Right atrium auricular region (tissue), 2 donors: ENCODE measurements at regions not wholly inside any gene's neighbourhood (a gene's known extent, or its start where the extent isn't known, plus 50 kb on each side); places are given as distances from the start of the nearest gene placed in this dataset.

Experiments
- DNase-seq: peaks from one replicate; pipeline ENCODE4 v3.0.0-alpha.2; 2019; ENCODE audit warnings: low spot score
- H3K27ac ChIP-seq, 2 donors: fragments of 200-600 bp; sonication (generic); 1 replicate in 1 of 2; 2 replicates in 1 of 2; pipeline ENCODE4 v1.5.1; 2016 to 2019
- H3K27me3 ChIP-seq, 2 donors: fragments of 200-600 bp; sonication (generic); one replicate each; pipeline versions ENCODE4 v1.5.1 to v1.6.0; 2017 to 2019
- H3K36me3 ChIP-seq: fragments of 200-600 bp; sonication (generic); one replicate; pipeline ENCODE4 v1.5.1; 2016
- H3K4me1 ChIP-seq, 2 donors: fragments of 200-600 bp; sonication (generic); one replicate each; pipeline versions ENCODE4 v1.5.1 to v1.6.0; 2017 to 2019
- H3K4me3 ChIP-seq, 2 donors: fragments of 200-600 bp; sonication (generic); 1 replicate in 1 of 2; 2 replicates in 1 of 2; pipeline ENCODE4 v1.5.1; 2017 to 2019; ENCODE audit warnings: mild to moderate bottlenecking in 1 of 2, moderate library complexity in 1 of 2
- H3K9me3 ChIP-seq, 2 donors: fragments of 200-600 bp; sonication (generic); one replicate each; pipeline ENCODE4 v1.5.1; 2019
- TF ChIP-seq, protein P1 (sequence below), 2 donors: fragments of 200-600 bp; sonication (generic); IDR thresholded peaks; one replicate each; pipeline ENCODE4 v1.5.1; 2019; ENCODE audit warnings: antibody characterized with exemption in 2 of 2

DNA sequence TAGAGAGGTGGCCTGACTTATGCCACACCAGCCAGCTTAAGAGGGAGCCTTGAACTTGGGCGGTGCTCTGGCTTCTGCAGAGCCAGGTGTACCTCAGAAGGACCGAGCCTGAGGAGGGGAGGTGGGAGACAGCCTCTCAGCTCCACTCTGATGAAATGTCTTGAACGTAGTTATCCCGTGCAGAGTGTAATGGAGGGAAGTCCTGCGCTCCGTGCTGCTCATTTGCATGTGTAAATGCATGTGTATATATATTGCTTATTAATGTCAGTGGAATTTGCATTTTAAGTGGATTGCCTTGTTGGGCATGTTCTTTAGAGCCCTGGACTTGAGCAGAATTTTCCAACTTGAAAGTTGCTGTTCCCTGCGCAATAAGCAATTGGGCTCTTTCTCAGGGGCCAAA, 264.9 kb upstream of the SDK2 start:
- Histone ChIP-seq H3K27me3 (no peaks in the 10 kb centered on the region), H3K4me1 (no peaks in the 10 kb centered on the region)
- TF ChIP-seq, protein P1, sequence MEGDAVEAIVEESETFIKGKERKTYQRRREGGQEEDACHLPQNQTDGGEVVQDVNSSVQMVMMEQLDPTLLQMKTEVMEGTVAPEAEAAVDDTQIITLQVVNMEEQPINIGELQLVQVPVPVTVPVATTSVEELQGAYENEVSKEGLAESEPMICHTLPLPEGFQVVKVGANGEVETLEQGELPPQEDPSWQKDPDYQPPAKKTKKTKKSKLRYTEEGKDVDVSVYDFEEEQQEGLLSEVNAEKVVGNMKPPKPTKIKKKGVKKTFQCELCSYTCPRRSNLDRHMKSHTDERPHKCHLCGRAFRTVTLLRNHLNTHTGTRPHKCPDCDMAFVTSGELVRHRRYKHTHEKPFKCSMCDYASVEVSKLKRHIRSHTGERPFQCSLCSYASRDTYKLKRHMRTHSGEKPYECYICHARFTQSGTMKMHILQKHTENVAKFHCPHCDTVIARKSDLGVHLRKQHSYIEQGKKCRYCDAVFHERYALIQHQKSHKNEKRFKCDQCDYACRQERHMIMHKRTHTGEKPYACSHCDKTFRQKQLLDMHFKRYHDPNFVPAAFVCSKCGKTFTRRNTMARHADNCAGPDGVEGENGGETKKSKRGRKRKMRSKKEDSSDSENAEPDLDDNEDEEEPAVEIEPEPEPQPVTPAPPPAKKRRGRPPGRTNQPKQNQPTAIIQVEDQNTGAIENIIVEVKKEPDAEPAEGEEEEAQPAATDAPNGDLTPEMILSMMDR (IDR thresholded peaks at IDR 0.05), result no peak

DNA sequence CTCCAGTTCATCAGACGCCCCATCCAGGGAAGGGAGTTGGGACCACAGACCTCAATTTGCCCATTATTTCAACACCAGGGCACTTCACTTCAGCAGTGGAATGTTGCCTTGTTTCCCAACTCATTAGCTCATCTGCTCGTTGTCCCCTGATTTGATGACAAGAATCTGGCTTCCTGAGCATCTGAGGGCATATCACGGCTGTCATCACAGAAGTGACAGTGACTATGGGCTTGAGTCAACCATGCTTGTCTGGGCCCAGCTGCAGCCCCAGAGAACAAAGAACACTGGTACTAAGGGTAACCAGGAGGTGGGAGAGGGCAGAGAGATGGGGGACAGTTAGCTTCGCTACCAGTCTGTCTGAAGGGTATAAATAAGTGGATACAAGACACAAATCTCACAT, 266.0 kb upstream of the SDK2 start:
- Histone ChIP-seq H3K27me3 (no peaks in the 10 kb centered on the region), H3K4me1 (no peaks in the 10 kb centered on the region), H3K27ac (no peak overlapping the region), H3K36me3 (no peaks in the 10 kb centered on the region), H3K4me3 (no peak overlapping the region), H3K9me3 (peaks cover 0 to 10% of the 10 kb centered on the region in 2 donors)
- TF ChIP-seq, protein P1 (IDR thresholded peaks at IDR 0.05), result no peak
- DNase-seq, result peak; percentile 16

More for the DNA sequence above, 264.9 kb upstream of the SDK2 start:
- peak; percentile 23 for DNase-seq
- H3K9me3 ChIP-seq, result peaks cover 0 to 4% of the 10 kb centered on the region in 2 donors
- no peaks in the 10 kb centered on the region for H3K36me3 ChIP-seq
- no peak overlapping the region for H3K27ac ChIP-seq
- H3K4me3 ChIP-seq, result no peak overlapping the region

- H3K27me3 ChIP-seq, result no peaks in the 10 kb centered on the region
- H3K9me3 ChIP-seq, result peaks cover 0 to 14% of the 10 kb centered on the region in 2 donors
- no peak for DNase-seq
- H3K4me1 ChIP-seq, result no peaks in the 10 kb centered on the region
- H3K27ac ChIP-seq, result no peak overlapping the region
- no peak overlapping the region for H3K4me3 ChIP-seq
- H3K36me3 ChIP-seq, result no peaks in the 10 kb centered on the region
- TF ChIP-seq, protein P1 (IDR thresholded peaks at IDR 0.05), result no peak
These were observed 266.7 kb upstream of the SDK2 start for GRCh38 chr17:73910821-73911515.

GRCh38 chr17:73911726-73912372, 267.6 kb upstream of the SDK2 start:
- no peak overlapping the region for H3K4me3 ChIP-seq
- peak; percentile 21 for DNase-seq
- peaks cover 0 to 14% of the 10 kb centered on the region in 2 donors for H3K9me3 ChIP-seq
- no peaks in the 10 kb centered on the region for H3K4me1 ChIP-seq
- TF ChIP-seq, protein P1 (IDR thresholded peaks at IDR 0.05), result no peak
- H3K27me3 ChIP-seq, result no peaks in the 10 kb centered on the region
- H3K27ac ChIP-seq, result no peak overlapping the region
- H3K36me3 ChIP-seq, result no peaks in the 10 kb centered on the region

DNA sequence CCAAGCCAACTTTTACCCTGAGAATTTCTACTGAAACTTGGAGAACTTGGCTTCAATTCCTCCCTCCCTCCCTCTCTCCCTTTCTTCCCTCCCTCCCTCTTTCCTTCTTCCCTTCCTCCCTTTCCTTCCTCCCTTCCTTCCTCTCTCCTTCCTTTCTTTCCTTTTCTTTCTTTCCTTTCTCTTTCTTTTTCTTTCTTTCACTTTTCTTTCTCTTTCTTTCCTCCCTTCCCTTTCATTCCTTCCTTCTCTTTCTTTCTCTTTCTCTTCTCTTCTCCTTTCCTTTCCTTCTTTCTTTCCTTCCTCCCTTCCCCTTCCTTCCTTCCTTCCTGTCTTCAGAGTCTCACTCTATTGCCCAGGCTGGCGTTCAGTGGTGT, 268.1 kb upstream of the SDK2 start:
- no peaks in the 10 kb centered on the region for H3K4me1 ChIP-seq
- H3K36me3 ChIP-seq, result no peaks in the 10 kb centered on the region
- DNase-seq, result no peak
- H3K9me3 ChIP-seq, result peaks cover 0 to 14% of the 10 kb centered on the region in 2 donors
- H3K4me3 ChIP-seq, result no peak overlapping the region
- TF ChIP-seq, protein P1 (IDR thresholded peaks at IDR 0.05), result no peak
- H3K27ac ChIP-seq, result no peak overlapping the region
- H3K27me3 ChIP-seq, result no peaks in the 10 kb centered on the region
